T-helper 9 cell (primary cell): ENCODE measurements at regions not wholly inside any gene's neighbourhood (a gene's known extent, or its start where the extent isn't known, plus 50 kb on each side); places are given as distances from the start of the nearest gene placed in this dataset.

Experiments
- DNase-seq: peaks from one replicate; pipeline ENCODE4 v3.0.0-alpha.2; 2020

- DNase-seq = no peak
Observed at GRCh38 chr5:173835131-173835530, 53.0 kb upstream of the CPEB4 start.

- DNase-seq = no peak
Observed at GRCh38 chr5:173835661-173836060, 52.5 kb upstream of the CPEB4 start.

- DNase-seq = no peak
Observed at GRCh38 chr5:173837654-173838053, 50.5 kb upstream of the CPEB4 start.
